Right lobe of liver (tissue), 4 donors: ENCODE measurements at regions not wholly inside any gene's neighbourhood (a gene's known extent, or its start where the extent isn't known, plus 50 kb on each side); places are given as distances from the start of the nearest gene placed in this dataset.

Source experiments
- POLR2A ChIP-seq: fragments of 450-650 bp; IDR thresholded peaks from one replicate; pipeline ENCODE4 v1.6.1; 2017; ENCODE audit warnings: antibody characterized with exemption, mild to moderate bottlenecking
- TF ChIP-seq, protein P1 (sequence below), 4 donors: fragments of 200-600 bp in 3 of 4; fragments of 450-650 bp in 1 of 4; IDR thresholded peaks; one replicate each; pipeline versions ENCODE4 v1.5.1 to v1.8.0; 2016 to 2022; ENCODE audit warnings: antibody characterized with exemption in 4 of 4, mild to moderate bottlenecking in 2 of 4
- donor health status: DM: no; HTN: no; CAD: no.
- donor health status: DM: no; HTN: no; CAD: no.
- donor health status: DM: no; HTN: yes; CAD: no.

DNA sequence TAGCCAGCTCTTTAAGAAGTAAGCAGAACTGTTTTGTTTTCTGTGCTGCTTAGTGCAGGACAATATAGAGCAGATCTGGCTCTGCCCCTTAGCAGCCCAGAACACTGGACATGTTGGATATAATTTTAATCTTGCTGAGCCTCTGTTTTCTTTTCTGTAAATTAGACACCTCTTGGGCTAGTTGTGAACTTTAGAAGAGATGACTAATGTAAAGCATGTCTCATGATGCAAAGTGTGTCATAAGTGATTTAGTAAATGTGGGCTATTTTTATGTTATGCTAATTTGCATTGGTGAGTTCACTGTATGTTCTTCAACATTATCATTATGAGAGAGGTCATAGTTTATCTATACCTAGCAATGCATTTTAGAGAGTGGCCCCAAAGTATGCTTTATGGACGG is 156.1 kb upstream of the ADAMTSL1 start:
- TF ChIP-seq, protein P1, sequence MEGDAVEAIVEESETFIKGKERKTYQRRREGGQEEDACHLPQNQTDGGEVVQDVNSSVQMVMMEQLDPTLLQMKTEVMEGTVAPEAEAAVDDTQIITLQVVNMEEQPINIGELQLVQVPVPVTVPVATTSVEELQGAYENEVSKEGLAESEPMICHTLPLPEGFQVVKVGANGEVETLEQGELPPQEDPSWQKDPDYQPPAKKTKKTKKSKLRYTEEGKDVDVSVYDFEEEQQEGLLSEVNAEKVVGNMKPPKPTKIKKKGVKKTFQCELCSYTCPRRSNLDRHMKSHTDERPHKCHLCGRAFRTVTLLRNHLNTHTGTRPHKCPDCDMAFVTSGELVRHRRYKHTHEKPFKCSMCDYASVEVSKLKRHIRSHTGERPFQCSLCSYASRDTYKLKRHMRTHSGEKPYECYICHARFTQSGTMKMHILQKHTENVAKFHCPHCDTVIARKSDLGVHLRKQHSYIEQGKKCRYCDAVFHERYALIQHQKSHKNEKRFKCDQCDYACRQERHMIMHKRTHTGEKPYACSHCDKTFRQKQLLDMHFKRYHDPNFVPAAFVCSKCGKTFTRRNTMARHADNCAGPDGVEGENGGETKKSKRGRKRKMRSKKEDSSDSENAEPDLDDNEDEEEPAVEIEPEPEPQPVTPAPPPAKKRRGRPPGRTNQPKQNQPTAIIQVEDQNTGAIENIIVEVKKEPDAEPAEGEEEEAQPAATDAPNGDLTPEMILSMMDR (IDR thresholded peaks at IDR 0.05), result no peak
- TF ChIP-seq POLR2A, result no peak
